GM18511 (cell line): ENCODE measurements at regions not wholly inside any gene's neighbourhood (a gene's known extent, or its start where the extent isn't known, plus 50 kb on each side); places are given as distances from the start of the nearest gene placed in this dataset.
"Not testable (repeated sequence)": the region's sequence is repeated elsewhere in the genome, so short reads cannot be mapped to it uniquely, and the experiment has no call there.

Source experiments
- ATAC-seq: cut with Tn5 transposase; IDR thresholded peaks from one replicate; pipeline ENCODE4 v1.9.1; 2021; ENCODE audit warnings: mild to moderate bottlenecking, moderate library complexity; ENCODE audit not compliant: unreplicated experiment

- no peak for ATAC-seq
Measured at GRCh38 chr4:79623021-79623870, 215.2 kb upstream of the GK2 start.

GRCh38 chr4:79621061-79621460 lies 213.0 kb upstream of the GK2 start:
- ATAC-seq, result no peak

- no peak for ATAC-seq
Measured at GRCh38 chr4:79620617-79621016, 212.6 kb upstream of the GK2 start.

- no peak for ATAC-seq
Measured at GRCh38 chr4:79613269-79613935, 205.4 kb upstream of the GK2 start.

GRCh38 chr4:79611026-79611425 lies 203.0 kb upstream of the GK2 start:
- ATAC-seq, result no peak

- ATAC-seq, result no peak
Measured at GRCh38 chr4:79609817-79610216, 201.8 kb upstream of the GK2 start.

GRCh38 chr4:79607979-79608378 lies 200.0 kb upstream of the GK2 start:
- no peak for ATAC-seq

- ATAC-seq, result no peak
Measured at GRCh38 chr4:79604152-79604551, 196.1 kb upstream of the GK2 start.

- ATAC-seq, result peak; percentile 70
Measured at GRCh38 chr4:79603681-79604080, 195.7 kb upstream of the GK2 start.

- no peak for ATAC-seq
Measured at GRCh38 chr4:79599691-79600090, 191.7 kb upstream of the GK2 start.

GRCh38 chr4:79598801-79599200 lies 190.8 kb upstream of the GK2 start:
- ATAC-seq, result no peak

- ATAC-seq, result no peak
Measured at GRCh38 chr4:79598214-79598613, 190.2 kb upstream of the GK2 start.

GRCh38 chr4:79597266-79597665 lies 189.2 kb upstream of the GK2 start:
- no peak for ATAC-seq

GRCh38 chr4:79592218-79592617 lies 184.2 kb upstream of the GK2 start:
- not testable (repeated sequence) for ATAC-seq

- no peak for ATAC-seq
Measured at GRCh38 chr4:79588679-79589078, 180.7 kb upstream of the GK2 start.

- ATAC-seq, result not testable (repeated sequence)
Measured at GRCh38 chr4:79587207-79587606, 179.2 kb upstream of the GK2 start.

- no peak for ATAC-seq
Measured at GRCh38 chr4:79585834-79586233, 177.8 kb upstream of the GK2 start.

GRCh38 chr4:79585330-79585729 lies 177.3 kb upstream of the GK2 start:
- ATAC-seq, result no peak

- no peak for ATAC-seq
Measured at GRCh38 chr4:79584902-79585301, 176.9 kb upstream of the GK2 start.

- ATAC-seq, result no peak
Measured at GRCh38 chr4:79584352-79584751, 176.3 kb upstream of the GK2 start.

GRCh38 chr4:79578606-79579005 lies 170.6 kb upstream of the GK2 start:
- ATAC-seq, result no peak

GRCh38 chr4:79576429-79576753 lies 168.4 kb upstream of the GK2 start:
- ATAC-seq, result peak; percentile 65
